PFSK-1 (cell line): ENCODE measurements at regions not wholly inside any gene's neighbourhood (a gene's known extent, or its start where the extent isn't known, plus 50 kb on each side); places are given as distances from the start of the nearest gene placed in this dataset.

Experiments used
- FOXP2 ChIP-seq: optimal IDR thresholded peaks from 2 replicates; pipeline ENCODE3; 2011; ENCODE audit warnings: borderline replicate concordance, control low read depth, inconsistent platforms; ENCODE audit not compliant: insufficient read depth; ENCODE audit errors: extremely low read length, extremely low read depth
- POLR2AphosphoS5 ChIP-seq: IDR thresholded peaks from 2 replicates; pipeline ENCODE4 v1.6.1; 2012; ENCODE audit warnings: low read depth, mild to moderate bottlenecking, control low read depth, low read length, moderate library complexity
- REST ChIP-seq, 2 experiments: IDR thresholded peaks; 2 replicates each; pipeline versions ENCODE4 v1.6.1 to v1.8.0; 2011 to 2012; ENCODE audit warnings: low read depth in 2 of 2, low read length in 2 of 2, control low read depth in 1 of 2, inconsistent platforms in 1 of 2, mild to moderate bottlenecking in 1 of 2, moderate library complexity in 1 of 2; ENCODE audit not compliant: insufficient read depth in 1 of 2
- SIN3A ChIP-seq: IDR thresholded peaks from 2 replicates; pipeline ENCODE4 v1.6.1; 2012; ENCODE audit warnings: mild to moderate bottlenecking, low read length, moderate library complexity, borderline replicate concordance; ENCODE audit not compliant: insufficient read depth
- TAF1 ChIP-seq: IDR thresholded peaks from 2 replicates; pipeline ENCODE4 v1.6.1; 2012; ENCODE audit warnings: low read length, control low read depth, borderline replicate concordance; ENCODE audit not compliant: insufficient read depth

GRCh38 chr10:44463511-44464121, 78.7 kb upstream of the CXCL12 start:
- no peak for TF ChIP-seq REST (IDR thresholded peaks at IDR 0.05; ENCODE audit: insufficient read depth in 1 of 2, low read depth in 2 of 2, low read length in 2 of 2)
- no peak for TF ChIP-seq SIN3A
- no peak for TF ChIP-seq TAF1
- no peak for TF ChIP-seq POLR2AphosphoS5
- TF ChIP-seq FOXP2: no peak

- no peak for TF ChIP-seq SIN3A
- TF ChIP-seq FOXP2: no peak
- no peak for TF ChIP-seq REST (IDR thresholded peaks at IDR 0.05; ENCODE audit: insufficient read depth in 1 of 2, low read depth in 2 of 2, low read length in 2 of 2)
- no peak for TF ChIP-seq POLR2AphosphoS5
- TF ChIP-seq TAF1: no peak
Measured at GRCh38 chr10:44464503-44464902, 79.6 kb upstream of the CXCL12 start.

GRCh38 chr10:44465401-44466115, 80.7 kb upstream of the CXCL12 start:
- TF ChIP-seq POLR2AphosphoS5: no peak
- no peak for TF ChIP-seq SIN3A
- no peak for TF ChIP-seq REST (IDR thresholded peaks at IDR 0.05; ENCODE audit: insufficient read depth in 1 of 2, low read depth in 2 of 2, low read length in 2 of 2)
- TF ChIP-seq TAF1: no peak
- no peak for TF ChIP-seq FOXP2

GRCh38 chr10:44466236-44466635, 81.3 kb upstream of the CXCL12 start:
- no peak for TF ChIP-seq REST (IDR thresholded peaks at IDR 0.05; ENCODE audit: insufficient read depth in 1 of 2, low read depth in 2 of 2, low read length in 2 of 2)
- TF ChIP-seq SIN3A: no peak
- no peak for TF ChIP-seq POLR2AphosphoS5
- TF ChIP-seq TAF1: no peak
- no peak for TF ChIP-seq FOXP2
